ENCODE measurements at regions not wholly inside any gene's neighbourhood (a gene's known extent, or its start where the extent isn't known, plus 50 kb on each side); places are given as distances from the start of the nearest gene placed in this dataset.

DNA sequence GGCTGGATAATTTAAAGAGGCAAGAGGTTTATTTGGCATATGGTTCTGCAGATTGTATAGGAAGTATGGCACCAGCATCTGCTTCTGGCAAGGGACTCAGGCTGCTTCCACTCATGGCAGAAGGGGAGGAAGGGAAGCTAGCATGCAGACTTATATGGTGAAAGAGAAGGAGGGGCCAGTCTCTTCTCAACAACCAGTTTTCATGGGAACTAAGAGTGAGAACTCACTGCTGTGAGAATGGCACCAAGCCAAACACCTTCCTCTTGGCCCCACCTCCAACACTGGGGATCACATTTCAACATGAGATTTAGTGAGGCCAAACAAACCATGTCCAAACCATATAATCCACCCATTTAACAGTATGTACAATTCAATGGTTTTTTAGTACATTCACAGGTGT lies 113.3 kb upstream of the SHB start:
- Mint-ChIP-seq H3K9me3 (no peaks in the 10 kb centered on the region), H3K4me3 (no peak overlapping the region), H3K27me3 (no peaks in the 10 kb centered on the region), H3K27ac (no peak overlapping the region), H3K36me3 (ENCODE audit: low read depth) (no peaks in the 10 kb centered on the region), H3K4me1 (ENCODE audit: low read depth) (peaks cover 4% of the 10 kb centered on the region)
- DNase-seq (no peak), ATAC-seq (no peak)
- TF ChIP-seq, protein P1, sequence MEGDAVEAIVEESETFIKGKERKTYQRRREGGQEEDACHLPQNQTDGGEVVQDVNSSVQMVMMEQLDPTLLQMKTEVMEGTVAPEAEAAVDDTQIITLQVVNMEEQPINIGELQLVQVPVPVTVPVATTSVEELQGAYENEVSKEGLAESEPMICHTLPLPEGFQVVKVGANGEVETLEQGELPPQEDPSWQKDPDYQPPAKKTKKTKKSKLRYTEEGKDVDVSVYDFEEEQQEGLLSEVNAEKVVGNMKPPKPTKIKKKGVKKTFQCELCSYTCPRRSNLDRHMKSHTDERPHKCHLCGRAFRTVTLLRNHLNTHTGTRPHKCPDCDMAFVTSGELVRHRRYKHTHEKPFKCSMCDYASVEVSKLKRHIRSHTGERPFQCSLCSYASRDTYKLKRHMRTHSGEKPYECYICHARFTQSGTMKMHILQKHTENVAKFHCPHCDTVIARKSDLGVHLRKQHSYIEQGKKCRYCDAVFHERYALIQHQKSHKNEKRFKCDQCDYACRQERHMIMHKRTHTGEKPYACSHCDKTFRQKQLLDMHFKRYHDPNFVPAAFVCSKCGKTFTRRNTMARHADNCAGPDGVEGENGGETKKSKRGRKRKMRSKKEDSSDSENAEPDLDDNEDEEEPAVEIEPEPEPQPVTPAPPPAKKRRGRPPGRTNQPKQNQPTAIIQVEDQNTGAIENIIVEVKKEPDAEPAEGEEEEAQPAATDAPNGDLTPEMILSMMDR (IDR thresholded peaks at IDR 0.05), result no peak
- ChIA-PET CTCF (no interaction called here), POLR2A (no interaction called here)
- intact Hi-C loops (cut with micrococcal nuclease), result no loop called here

DNA sequence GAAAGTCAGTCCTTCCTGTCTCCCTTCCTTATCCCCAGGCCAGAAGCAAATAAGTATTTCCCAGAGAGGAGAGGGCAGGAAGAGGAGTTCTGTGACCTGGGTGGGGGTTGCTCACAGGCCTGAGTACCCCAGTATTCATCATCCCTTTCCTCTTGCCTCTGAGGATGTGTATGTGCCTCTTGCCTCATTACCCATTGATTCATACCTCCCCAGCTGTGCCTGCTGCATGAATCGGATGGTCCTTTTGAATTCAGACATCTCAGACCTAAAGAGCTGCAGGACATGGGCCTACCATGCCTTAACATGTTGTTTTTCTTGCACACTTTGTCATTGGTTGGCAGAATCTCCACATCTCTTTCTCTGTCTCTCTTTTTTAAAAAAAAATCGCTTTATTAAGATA lies 112.8 kb upstream of the SHB start:
- DNase-seq (no peak), ATAC-seq (no peak)
- H3K4me1 Mint-ChIP-seq (ENCODE audit: low read depth), result peaks cover 4% of the 10 kb centered on the region
- no peaks in the 10 kb centered on the region for H3K9me3 Mint-ChIP-seq
- no peak overlapping the region for H3K4me3 Mint-ChIP-seq
- ChIA-PET CTCF (no interaction called here), POLR2A (no interaction called here)
- no peaks in the 10 kb centered on the region for H3K36me3 Mint-ChIP-seq (ENCODE audit: low read depth)
- TF ChIP-seq, protein P1 (IDR thresholded peaks at IDR 0.05), result no peak
- H3K27ac Mint-ChIP-seq, result no peak overlapping the region
- intact Hi-C loops (cut with micrococcal nuclease), result no loop called here
- peaks cover 1% of the 10 kb centered on the region for H3K27me3 Mint-ChIP-seq

DNA sequence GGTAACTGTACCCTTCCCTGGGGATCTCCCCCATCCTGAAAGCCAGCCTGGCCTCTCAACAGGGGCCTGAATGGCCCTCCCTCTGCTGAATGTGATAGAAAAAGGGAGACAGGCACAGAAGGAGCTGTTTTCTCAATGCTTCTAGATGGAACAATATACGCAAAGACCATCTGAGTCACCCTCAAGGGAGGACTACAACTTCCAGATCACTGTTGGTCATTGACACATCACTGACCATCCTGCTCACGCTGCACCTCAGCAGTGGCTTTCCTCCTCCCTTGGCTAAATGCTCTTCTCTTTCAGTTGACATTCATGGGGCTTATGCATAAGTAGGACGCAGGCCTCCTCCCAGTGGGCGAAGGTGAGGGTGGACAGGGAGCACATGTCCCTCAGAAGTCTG lies 112.2 kb upstream of the SHB start:
- no peaks in the 10 kb centered on the region for H3K9me3 Mint-ChIP-seq
- no peak overlapping the region for H3K4me3 Mint-ChIP-seq
- H3K4me1 Mint-ChIP-seq (ENCODE audit: low read depth), result peaks cover 4% of the 10 kb centered on the region
- no peaks in the 10 kb centered on the region for H3K36me3 Mint-ChIP-seq (ENCODE audit: low read depth)
- CTCF ChIA-PET, result interaction anchor here (1.4 kb wide), 1 partner anchor 21 kb away, joined by 5 read pairs; no protein-coding TSS in a partner anchor
- intact Hi-C loops (cut with micrococcal nuclease), result no loop called here
- no peak overlapping the region for H3K27ac Mint-ChIP-seq
- TF ChIP-seq, protein P1 (IDR thresholded peaks at IDR 0.05), result no peak
- DNase-seq (no peak), ATAC-seq (no peak)
- POLR2A ChIA-PET, result no interaction called here
- peaks cover 1% of the 10 kb centered on the region for H3K27me3 Mint-ChIP-seq

DNA sequence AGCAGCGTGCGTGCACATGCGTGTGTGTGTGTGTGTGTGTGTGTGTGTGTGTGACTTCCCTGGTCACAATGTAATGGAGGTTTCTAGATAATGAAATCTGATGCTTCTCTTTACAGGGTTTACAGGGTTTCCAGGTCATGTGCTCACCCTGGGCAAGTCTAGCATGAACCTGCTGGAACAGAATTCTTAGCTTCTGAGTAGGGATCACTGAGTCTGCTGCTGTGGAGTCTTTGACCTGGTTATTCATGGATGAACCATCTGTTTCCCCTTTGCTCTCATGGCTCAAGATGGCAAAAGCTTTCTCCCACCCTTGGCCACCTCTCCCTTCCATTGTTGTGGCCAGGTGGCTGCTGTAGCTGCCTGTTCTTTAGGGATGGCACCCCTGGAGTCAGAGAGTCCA lies 111.6 kb upstream of the SHB start:
- CTCF ChIA-PET, result interaction anchor here (1.4 kb wide), 1 partner anchor 20 kb away, joined by 5 read pairs; no protein-coding TSS in a partner anchor
- TF ChIP-seq, protein P1 (IDR thresholded peaks at IDR 0.05), result no peak
- H3K27me3 Mint-ChIP-seq, result peaks cover 1% of the 10 kb centered on the region
- H3K9me3 Mint-ChIP-seq, result no peaks in the 10 kb centered on the region
- H3K4me1 Mint-ChIP-seq (ENCODE audit: low read depth), result peaks cover 4% of the 10 kb centered on the region
- ATAC-seq (no peak), DNase-seq (no peak)
- H3K4me3 Mint-ChIP-seq, result no peak overlapping the region
- no peaks in the 10 kb centered on the region for H3K36me3 Mint-ChIP-seq (ENCODE audit: low read depth)
- POLR2A ChIA-PET, result no interaction called here
- intact Hi-C loops (cut with micrococcal nuclease), result no loop called here
- H3K27ac Mint-ChIP-seq, result no peak overlapping the region

DNA sequence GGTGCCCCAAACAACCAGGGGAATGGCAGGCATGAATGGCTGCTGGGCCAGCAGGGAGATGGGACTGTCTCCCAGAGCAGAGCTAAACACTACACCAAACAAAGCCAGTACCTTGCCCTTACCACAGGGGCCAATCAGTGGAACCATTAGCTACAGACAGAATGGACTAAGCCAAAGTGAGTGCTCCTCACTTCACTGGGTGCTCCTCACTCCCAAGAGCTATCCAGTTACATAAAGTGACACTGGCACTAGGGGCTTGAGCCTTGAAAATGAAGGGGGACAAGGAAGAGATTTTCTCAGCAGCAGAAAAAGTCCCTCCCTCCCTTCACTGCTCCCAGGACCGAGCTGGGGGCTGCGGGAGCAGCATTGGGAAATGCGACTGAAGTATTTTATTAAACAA lies 110.9 kb upstream of the SHB start:
- TF ChIP-seq, protein P1 (IDR thresholded peaks at IDR 0.05), result no peak
- Mint-ChIP-seq H3K36me3 (ENCODE audit: low read depth) (no peaks in the 10 kb centered on the region), H3K9me3 (no peaks in the 10 kb centered on the region), H3K4me1 (ENCODE audit: low read depth) (peaks cover 4% of the 10 kb centered on the region), H3K4me3 (no peak overlapping the region), H3K27ac (no peak overlapping the region), H3K27me3 (peaks cover 1% of the 10 kb centered on the region)
- intact Hi-C loops (cut with micrococcal nuclease), result no loop called here
- ChIA-PET CTCF (interaction anchor here (1.4 kb wide), 1 partner anchor 19 kb away, joined by 5 read pairs; no protein-coding TSS in a partner anchor), POLR2A (no interaction called here)
- ATAC-seq (no peak), DNase-seq (no peak)
